ENCODE measurements at regions not wholly inside any gene's neighbourhood (a gene's known extent, or its start where the extent isn't known, plus 50 kb on each side); places are given as distances from the start of the nearest gene placed in this dataset.

DNA sequence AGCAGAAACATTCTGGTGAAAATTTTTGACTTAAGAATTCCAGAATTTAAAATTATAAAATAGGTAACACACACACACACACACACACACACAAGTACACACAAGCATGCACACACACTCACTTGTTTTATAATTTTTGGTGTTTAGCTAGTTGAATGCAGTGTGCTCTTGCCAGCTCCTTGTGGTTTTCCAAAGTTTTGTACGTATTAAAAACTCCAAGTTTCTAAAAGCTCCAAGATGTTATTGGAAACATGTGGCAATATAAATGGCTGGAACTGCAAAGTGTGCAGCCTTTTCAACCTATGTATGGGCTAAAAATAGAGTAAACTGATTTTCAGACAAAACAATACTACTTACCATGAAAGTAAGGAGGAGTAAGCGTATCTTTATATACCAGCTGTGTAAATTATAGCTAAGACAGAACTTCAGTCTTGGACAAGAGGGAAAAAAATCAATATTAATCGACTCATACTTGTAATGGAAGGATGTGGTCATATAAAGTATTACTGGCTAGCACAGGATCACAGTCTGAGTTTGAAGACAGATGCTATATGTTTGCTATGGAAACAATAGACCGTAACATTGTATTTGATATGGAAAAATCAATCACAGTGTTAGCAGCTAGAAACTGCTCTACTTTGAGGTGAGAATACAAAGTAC lies 727.1 kb upstream of the GRAMD2B start:
- H3K9me3 ChIP-seq = no peaks in the 10 kb centered on the region
- no peak for TF ChIP-seq POLR2A (IDR thresholded peaks at IDR 0.05)
- TF ChIP-seq, protein P1, sequence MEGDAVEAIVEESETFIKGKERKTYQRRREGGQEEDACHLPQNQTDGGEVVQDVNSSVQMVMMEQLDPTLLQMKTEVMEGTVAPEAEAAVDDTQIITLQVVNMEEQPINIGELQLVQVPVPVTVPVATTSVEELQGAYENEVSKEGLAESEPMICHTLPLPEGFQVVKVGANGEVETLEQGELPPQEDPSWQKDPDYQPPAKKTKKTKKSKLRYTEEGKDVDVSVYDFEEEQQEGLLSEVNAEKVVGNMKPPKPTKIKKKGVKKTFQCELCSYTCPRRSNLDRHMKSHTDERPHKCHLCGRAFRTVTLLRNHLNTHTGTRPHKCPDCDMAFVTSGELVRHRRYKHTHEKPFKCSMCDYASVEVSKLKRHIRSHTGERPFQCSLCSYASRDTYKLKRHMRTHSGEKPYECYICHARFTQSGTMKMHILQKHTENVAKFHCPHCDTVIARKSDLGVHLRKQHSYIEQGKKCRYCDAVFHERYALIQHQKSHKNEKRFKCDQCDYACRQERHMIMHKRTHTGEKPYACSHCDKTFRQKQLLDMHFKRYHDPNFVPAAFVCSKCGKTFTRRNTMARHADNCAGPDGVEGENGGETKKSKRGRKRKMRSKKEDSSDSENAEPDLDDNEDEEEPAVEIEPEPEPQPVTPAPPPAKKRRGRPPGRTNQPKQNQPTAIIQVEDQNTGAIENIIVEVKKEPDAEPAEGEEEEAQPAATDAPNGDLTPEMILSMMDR (IDR thresholded peaks at IDR 0.05) = no peak
- no peaks in the 10 kb centered on the region for H3K36me3 ChIP-seq
- no peaks in the 10 kb centered on the region for H3K27me3 ChIP-seq
- intact Hi-C loops (cut with DNase I; ENCODE audit: low total_unique reads) = no loop called here
- DNase-seq = no peak
- H3K4me1 ChIP-seq = peaks cover 0 to 5% of the 10 kb centered on the region in 2 donors
- H3K4me3 ChIP-seq = no peak overlapping the region
- no peak overlapping the region for H3K27ac ChIP-seq

DNA sequence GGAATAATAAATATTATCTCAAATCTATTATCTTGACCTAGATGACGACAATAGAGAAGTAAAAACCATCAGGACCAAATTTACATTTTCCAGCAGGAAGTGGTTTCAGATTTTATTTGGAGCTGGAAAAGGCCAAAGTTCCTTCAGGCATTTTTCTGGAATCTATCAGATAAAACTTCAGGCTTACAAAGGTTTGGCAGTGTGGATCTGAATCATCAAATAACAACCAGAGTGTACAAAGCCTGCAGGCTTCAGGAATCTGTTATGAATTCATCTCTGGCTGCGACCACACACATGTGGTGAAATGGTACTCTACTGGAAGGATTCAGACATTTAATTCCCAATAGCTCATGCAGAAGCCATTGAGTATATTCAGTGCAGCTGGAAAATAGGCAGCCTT lies 726.4 kb upstream of the GRAMD2B start:
- Histone ChIP-seq H3K4me1 (peaks cover 0 to 5% of the 10 kb centered on the region in 2 donors), H3K4me3 (no peak overlapping the region), H3K27ac (no peak overlapping the region), H3K27me3 (no peaks in the 10 kb centered on the region), H3K9me3 (no peaks in the 10 kb centered on the region), H3K36me3 (no peaks in the 10 kb centered on the region)
- TF ChIP-seq, protein P1 (IDR thresholded peaks at IDR 0.05) = no peak
- TF ChIP-seq POLR2A (IDR thresholded peaks at IDR 0.05) = no peak
- DNase-seq = no peak
- intact Hi-C loops (cut with DNase I; ENCODE audit: low total_unique reads) = no loop called here

DNA sequence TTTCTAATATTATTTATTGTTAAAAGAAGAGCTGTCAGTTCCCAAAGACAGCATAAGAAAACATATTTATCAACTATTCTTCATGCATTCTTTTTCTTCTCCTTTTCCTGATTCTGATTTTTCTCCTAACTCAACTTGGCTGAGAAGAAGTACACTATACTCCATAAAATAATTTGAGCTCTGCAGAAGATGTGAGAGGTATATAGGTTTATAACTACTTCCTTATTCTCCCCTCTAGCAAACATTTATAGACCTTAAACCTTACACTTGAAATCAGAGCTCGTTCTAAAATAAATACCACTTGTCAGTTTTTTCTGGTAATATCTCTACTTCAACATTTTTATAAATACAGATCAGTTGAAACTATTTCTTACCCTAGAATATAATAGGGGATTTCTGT lies 724.8 kb upstream of the GRAMD2B start:
- no peak overlapping the region for H3K27ac ChIP-seq
- no peak for DNase-seq
- H3K4me3 ChIP-seq = no peak overlapping the region
- H3K4me1 ChIP-seq = peaks cover 0 to 5% of the 10 kb centered on the region in 2 donors
- H3K36me3 ChIP-seq = no peaks in the 10 kb centered on the region
- intact Hi-C loops (cut with DNase I; ENCODE audit: low total_unique reads) = no loop called here
- no peak for TF ChIP-seq POLR2A (IDR thresholded peaks at IDR 0.05)
- TF ChIP-seq, protein P1 (IDR thresholded peaks at IDR 0.05) = no peak
- no peaks in the 10 kb centered on the region for H3K27me3 ChIP-seq
- no peaks in the 10 kb centered on the region for H3K9me3 ChIP-seq

DNA sequence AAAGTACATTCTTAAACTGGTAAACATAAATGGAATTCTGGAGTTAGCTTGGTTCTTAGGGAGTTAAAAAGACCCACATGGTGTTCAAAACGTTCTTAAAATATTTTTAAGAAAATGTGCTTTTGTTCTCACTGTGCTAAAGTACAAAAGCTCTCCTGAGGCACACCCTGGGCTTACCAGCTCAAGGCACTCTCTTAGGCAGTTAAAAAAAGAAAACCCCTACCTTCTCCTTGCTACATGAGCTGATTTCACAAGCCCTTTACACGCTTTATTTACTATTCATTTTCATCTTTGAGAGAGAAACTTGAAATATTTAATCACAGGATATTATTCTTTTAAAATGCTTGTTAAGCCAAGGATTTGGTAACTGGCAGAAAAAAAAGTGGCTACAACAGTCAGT lies 723.3 kb upstream of the GRAMD2B start:
- DNase-seq = no peak
- no peak for TF ChIP-seq POLR2A (IDR thresholded peaks at IDR 0.05)
- TF ChIP-seq, protein P1 (IDR thresholded peaks at IDR 0.05) = no peak
- intact Hi-C loops (cut with DNase I; ENCODE audit: low total_unique reads) = no loop called here
- Histone ChIP-seq H3K9me3 (peaks cover 0 to 9% of the 10 kb centered on the region in 2 donors), H3K27me3 (no peaks in the 10 kb centered on the region), H3K4me1 (peaks cover 0 to 5% of the 10 kb centered on the region in 2 donors), H3K4me3 (no peak overlapping the region), H3K36me3 (no peaks in the 10 kb centered on the region), H3K27ac (no peak overlapping the region)

DNA sequence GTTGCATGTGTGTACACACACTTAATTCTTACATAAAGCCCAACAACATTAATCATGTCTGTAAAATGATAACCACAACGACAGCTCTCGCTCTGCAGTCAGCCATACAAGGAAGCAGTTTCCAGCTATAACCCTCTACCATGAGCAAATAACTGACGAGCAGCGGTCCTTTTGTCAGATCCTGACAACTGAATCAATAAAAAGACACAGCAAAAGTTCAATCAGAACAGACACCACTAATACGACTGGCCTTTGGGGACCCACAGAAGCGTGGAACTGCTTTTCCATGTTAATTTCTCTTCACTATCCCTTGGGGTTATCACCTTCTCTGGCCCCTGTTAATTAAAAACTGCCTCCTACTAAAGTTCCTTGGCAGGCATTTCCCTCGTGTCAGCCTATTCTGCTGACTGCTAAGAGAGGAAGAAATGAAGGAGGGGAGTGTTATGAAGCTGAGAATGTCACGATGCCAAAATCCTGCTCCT lies 722.8 kb upstream of the GRAMD2B start:
- H3K4me1 ChIP-seq = peaks cover 0 to 5% of the 10 kb centered on the region in 2 donors
- no peak for DNase-seq
- intact Hi-C loops (cut with DNase I; ENCODE audit: low total_unique reads) = no loop called here

More for the DNA sequence above, 722.8 kb upstream of the GRAMD2B start:
- no peaks in the 10 kb centered on the region for H3K36me3 ChIP-seq
- peak overlapping the region in 1 of 2 donors; percentile 26 for H3K27ac ChIP-seq
- H3K9me3 ChIP-seq = peaks cover 0 to 9% of the 10 kb centered on the region in 2 donors
- no peaks in the 10 kb centered on the region for H3K27me3 ChIP-seq
- no peak overlapping the region for H3K4me3 ChIP-seq
- TF ChIP-seq, protein P1 (IDR thresholded peaks at IDR 0.05) = no peak
- TF ChIP-seq POLR2A (IDR thresholded peaks at IDR 0.05) = no peak
